ENCODE measurements at regions not wholly inside any gene's neighbourhood (a gene's known extent, or its start where the extent isn't known, plus 50 kb on each side); places are given as distances from the start of the nearest gene placed in this dataset.

DNA sequence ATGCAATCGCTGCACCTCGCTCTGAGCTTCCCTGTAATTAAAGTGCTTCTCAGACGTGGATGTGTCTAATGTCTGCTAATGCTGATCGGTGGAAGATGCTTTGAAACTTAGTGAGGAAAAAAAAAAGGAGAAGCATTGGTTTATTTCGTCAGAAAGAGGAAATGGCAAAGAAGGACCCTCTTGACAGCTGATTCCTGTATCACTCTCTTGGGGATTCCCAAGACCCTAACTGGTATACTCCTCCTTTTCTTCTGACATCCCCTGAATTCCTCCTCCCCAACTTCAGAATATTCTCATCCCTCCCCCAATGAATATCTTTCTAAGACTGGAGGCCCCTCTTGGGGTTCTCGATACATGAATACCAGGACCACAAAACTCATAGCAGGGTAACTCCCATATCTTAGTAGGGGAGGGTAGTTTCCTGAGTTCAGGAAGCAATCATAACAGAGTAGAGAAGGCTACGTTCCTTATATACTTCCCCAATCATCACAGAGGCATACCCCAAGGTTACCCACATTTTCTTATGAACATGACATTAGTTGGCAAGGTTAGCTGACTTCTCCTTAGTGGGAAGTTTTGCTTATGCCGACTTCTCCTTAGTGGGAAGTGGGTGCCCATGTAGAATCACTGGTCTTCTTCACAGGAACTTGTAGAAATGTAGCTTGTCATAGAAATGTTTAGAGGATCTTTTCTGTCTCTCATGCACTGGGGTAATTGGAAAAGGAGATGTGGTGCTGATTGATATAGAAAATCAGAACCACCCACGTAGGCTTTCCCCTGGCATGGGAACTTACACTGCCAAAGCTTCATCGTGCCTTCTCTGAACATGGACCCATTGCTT is 63.8 kb upstream of the ATXN1 start:
- Mint-ChIP-seq H3K9me3 (ENCODE audit: low read depth, unreplicated experiment) (no peaks in the 10 kb centered on the region), H3K36me3 (ENCODE audit: insufficient read depth, unreplicated experiment) (no peaks in the 10 kb centered on the region), H3K27ac (ENCODE audit: unreplicated experiment) (no peak overlapping the region), H3K4me1 (ENCODE audit: low read depth, unreplicated experiment) (peaks cover 8% of the 10 kb centered on the region), H3K4me3 (ENCODE audit: low read depth, unreplicated experiment) (no peak overlapping the region), H3K27me3 (ENCODE audit: unreplicated experiment) (no peaks in the 10 kb centered on the region)
- no TSS peak for BruUV-seq (replicated peaks)
- TF ChIP-seq, protein P1, sequence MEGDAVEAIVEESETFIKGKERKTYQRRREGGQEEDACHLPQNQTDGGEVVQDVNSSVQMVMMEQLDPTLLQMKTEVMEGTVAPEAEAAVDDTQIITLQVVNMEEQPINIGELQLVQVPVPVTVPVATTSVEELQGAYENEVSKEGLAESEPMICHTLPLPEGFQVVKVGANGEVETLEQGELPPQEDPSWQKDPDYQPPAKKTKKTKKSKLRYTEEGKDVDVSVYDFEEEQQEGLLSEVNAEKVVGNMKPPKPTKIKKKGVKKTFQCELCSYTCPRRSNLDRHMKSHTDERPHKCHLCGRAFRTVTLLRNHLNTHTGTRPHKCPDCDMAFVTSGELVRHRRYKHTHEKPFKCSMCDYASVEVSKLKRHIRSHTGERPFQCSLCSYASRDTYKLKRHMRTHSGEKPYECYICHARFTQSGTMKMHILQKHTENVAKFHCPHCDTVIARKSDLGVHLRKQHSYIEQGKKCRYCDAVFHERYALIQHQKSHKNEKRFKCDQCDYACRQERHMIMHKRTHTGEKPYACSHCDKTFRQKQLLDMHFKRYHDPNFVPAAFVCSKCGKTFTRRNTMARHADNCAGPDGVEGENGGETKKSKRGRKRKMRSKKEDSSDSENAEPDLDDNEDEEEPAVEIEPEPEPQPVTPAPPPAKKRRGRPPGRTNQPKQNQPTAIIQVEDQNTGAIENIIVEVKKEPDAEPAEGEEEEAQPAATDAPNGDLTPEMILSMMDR (IDR thresholded peaks at IDR 0.05; ENCODE audit: unreplicated experiment): no peak
- intact Hi-C loops (cut with micrococcal nuclease; ENCODE audit: unreplicated experiment): no loop called here
- CTCF ChIA-PET: interaction anchor here (0.6 kb wide), 1 partner anchor 77 kb away, joined by 4 read pairs; no protein-coding TSS in a partner anchor
- DNase-seq: no peak

DNA sequence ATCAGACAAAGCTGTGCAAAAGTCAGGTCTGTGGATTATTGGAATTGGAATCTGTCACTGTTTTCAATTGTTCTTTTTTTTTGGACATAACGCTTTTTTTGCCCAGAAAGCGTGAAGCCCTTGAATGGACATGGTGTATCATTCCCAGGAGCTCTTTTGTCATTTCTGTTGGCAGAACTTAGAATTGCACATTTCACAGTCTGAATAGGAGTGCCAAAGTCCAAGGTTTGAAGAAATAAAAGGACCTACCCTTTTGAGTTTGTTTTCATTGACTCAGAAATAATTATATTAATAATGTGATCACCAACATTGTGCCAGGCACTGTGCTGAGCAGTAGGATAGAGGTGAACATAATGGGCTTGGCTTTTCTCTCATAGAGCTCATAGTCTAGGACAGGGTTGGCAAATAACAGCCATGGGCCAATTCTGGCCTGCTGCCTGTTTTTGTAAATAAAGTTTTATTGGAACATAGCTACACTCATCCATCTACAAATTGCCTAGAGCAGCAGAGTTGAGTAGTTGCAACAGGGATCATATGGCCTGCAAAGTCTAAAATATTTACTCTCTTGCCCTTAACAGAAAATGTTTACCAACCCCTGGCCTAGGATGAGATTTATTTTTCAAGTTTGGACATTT is 62.6 kb upstream of the ATXN1 start:
- CTCF ChIA-PET: no interaction called here
- peaks cover 9% of the 10 kb centered on the region for H3K4me1 Mint-ChIP-seq (ENCODE audit: low read depth, unreplicated experiment)
- no peaks in the 10 kb centered on the region for H3K36me3 Mint-ChIP-seq (ENCODE audit: insufficient read depth, unreplicated experiment)
- no TSS peak for BruUV-seq (replicated peaks)
- no peak overlapping the region for H3K4me3 Mint-ChIP-seq (ENCODE audit: low read depth, unreplicated experiment)
- intact Hi-C loops (cut with micrococcal nuclease; ENCODE audit: unreplicated experiment): no loop called here
- DNase-seq: no peak
- no peaks in the 10 kb centered on the region for H3K27me3 Mint-ChIP-seq (ENCODE audit: unreplicated experiment)
- no peaks in the 10 kb centered on the region for H3K9me3 Mint-ChIP-seq (ENCODE audit: low read depth, unreplicated experiment)
- TF ChIP-seq, protein P1 (IDR thresholded peaks at IDR 0.05; ENCODE audit: unreplicated experiment): no peak
- H3K27ac Mint-ChIP-seq (ENCODE audit: unreplicated experiment): no peak overlapping the region

- CTCF ChIA-PET: interaction anchor here (0.6 kb wide), 1 partner anchor 9 kb away, joined by 4 read pairs; no protein-coding TSS in a partner anchor
- TF ChIP-seq, protein P1 (IDR thresholded peaks at IDR 0.05; ENCODE audit: unreplicated experiment): no peak
- intact Hi-C loops (cut with micrococcal nuclease; ENCODE audit: unreplicated experiment): no loop called here
Observed at GRCh38 chr6:16822975-16823717, 61.9 kb upstream of the ATXN1 start.

GRCh38 chr6:16822529-16822928 is 61.3 kb upstream of the ATXN1 start:
- intact Hi-C loops (cut with micrococcal nuclease; ENCODE audit: unreplicated experiment): no loop called here
- DNase-seq: no peak
- TF ChIP-seq, protein P1 (IDR thresholded peaks at IDR 0.05; ENCODE audit: unreplicated experiment): no peak
- H3K4me1 Mint-ChIP-seq (ENCODE audit: low read depth, unreplicated experiment): peaks cover 9% of the 10 kb centered on the region
- no peaks in the 10 kb centered on the region for H3K36me3 Mint-ChIP-seq (ENCODE audit: insufficient read depth, unreplicated experiment)
- no peak overlapping the region for H3K4me3 Mint-ChIP-seq (ENCODE audit: low read depth, unreplicated experiment)
- H3K9me3 Mint-ChIP-seq (ENCODE audit: low read depth, unreplicated experiment): no peaks in the 10 kb centered on the region
- no peaks in the 10 kb centered on the region for H3K27me3 Mint-ChIP-seq (ENCODE audit: unreplicated experiment)
- BruUV-seq (replicated peaks): no TSS peak
- CTCF ChIA-PET: interaction anchor here (0.6 kb wide), 1 partner anchor 8 kb away, joined by 4 read pairs; no protein-coding TSS in a partner anchor
- H3K27ac Mint-ChIP-seq (ENCODE audit: unreplicated experiment): no peak overlapping the region

More at GRCh38 chr6:16822975-16823717, 61.9 kb upstream of the ATXN1 start:
- Mint-ChIP-seq H3K4me3 (ENCODE audit: low read depth, unreplicated experiment) (no peak overlapping the region), H3K36me3 (ENCODE audit: insufficient read depth, unreplicated experiment) (no peaks in the 10 kb centered on the region), H3K4me1 (ENCODE audit: low read depth, unreplicated experiment) (peaks cover 9% of the 10 kb centered on the region), H3K27ac (ENCODE audit: unreplicated experiment) (no peak overlapping the region), H3K27me3 (ENCODE audit: unreplicated experiment) (no peaks in the 10 kb centered on the region), H3K9me3 (ENCODE audit: low read depth, unreplicated experiment) (no peaks in the 10 kb centered on the region)
- DNase-seq: no peak
- no TSS peak for BruUV-seq (replicated peaks)

All from Calu3 (cell line).